ENCODE measurements at regions not wholly inside any gene's neighbourhood (a gene's known extent, or its start where the extent isn't known, plus 50 kb on each side); places are given as distances from the start of the nearest gene placed in this dataset.

- TF ChIP-seq CTCF (IDR thresholded peaks at IDR 0.05) (no peak), POLR2A (IDR thresholded peaks at IDR 0.05) (no peak), EP300 (IDR thresholded peaks at IDR 0.05) (no peak)
Observed at GRCh38 chr16:8330761-8331160, 259.6 kb downstream of the TMEM114 start.

Data from ovary (tissue), 3 donors.